NK-92 (cell line): ENCODE measurements at regions not wholly inside any gene's neighbourhood (a gene's known extent, or its start where the extent isn't known, plus 50 kb on each side); places are given as distances from the start of the nearest gene placed in this dataset.
"Not testable (repeated sequence)": the region's sequence is repeated elsewhere in the genome, so short reads cannot be mapped to it uniquely, and the experiment has no call there.

Experiments
- DNase-seq: peaks from one replicate; lab custom pipeline; 2025; ENCODE audit not compliant: unreplicated experiment; lab: John Stamatoyannopoulos, UW

DNA sequence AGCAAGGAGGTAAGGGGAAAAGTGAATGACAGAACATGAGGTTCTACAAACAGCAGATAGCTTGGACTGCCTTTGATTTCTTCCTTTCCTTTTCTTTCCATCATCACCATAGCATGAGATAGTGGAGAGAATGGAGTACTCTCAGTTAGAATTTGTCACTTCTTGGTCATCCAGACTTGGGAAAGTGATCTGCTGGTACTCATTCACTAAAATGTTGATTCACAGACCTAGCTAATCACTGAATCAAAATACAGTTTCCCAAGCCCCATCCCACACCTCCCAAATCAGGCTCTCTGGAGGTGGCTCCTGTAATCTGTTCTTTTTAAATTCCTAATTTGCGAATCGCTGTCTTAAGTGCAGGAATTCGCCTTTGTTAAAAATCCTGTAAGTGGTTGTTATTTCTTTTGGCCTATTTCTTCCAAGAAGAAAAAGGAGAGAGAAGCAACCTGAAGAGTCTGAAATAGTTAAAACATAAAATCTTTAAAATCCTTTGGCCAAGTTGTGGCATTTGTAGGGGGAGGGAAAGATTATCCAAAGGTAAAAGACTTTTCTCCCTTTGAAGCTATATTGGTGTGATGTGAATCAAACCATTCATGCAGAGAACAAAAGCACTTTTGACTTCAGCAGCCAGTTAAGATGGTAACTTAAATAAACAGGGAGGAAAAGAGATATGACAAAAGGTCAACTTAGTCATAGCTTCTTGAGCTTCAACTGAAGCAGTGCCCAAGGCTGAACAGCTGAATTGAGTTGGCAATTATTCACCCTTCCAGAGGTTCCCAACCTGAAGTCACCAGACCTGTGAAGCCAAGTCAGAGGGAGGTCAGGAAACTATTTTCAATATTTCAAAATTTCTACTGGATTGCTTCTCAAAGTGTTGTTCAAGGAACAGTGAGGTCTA lies 255.1 kb upstream of the KRR1 start:
- DNase-seq = no peak

- no peak for DNase-seq
Measured at GRCh38 chr12:75765170-75766059, 254.0 kb upstream of the KRR1 start.

DNA sequence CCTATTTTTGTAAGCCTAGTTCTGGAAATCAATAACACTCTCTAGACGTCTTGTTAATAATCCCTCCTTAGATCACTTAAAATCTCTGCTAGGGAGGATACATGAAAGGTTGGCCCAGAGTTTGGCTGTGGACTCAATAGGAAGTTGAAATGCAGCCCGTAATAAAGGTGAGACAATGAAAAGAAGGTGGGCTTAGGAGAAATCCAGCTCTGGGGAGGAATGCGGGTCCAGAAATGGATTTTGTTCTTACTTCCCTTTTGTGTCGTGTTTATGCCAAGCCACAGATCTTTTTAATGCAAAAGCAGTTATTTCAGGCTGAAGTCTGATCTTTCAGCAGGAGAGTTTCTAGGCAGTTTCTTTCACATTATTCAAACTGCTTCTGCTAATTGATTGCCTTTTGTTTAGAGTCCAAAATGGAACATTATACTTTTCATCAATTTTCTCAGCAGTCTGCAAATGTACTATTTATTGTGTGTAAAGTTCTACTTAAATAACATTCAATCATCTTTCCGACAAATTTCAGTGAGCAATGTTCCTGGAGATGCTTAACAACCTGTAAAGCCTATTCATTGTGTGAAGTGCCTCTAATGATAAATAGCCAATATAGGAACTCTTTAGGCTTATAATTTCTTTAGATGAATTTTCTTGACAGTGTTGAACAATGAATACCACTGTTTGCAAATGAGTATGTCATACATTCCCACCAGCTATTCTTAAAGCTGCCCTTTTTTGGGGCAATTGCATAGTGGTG lies 252.9 kb upstream of the KRR1 start:
- DNase-seq = no peak

DNA sequence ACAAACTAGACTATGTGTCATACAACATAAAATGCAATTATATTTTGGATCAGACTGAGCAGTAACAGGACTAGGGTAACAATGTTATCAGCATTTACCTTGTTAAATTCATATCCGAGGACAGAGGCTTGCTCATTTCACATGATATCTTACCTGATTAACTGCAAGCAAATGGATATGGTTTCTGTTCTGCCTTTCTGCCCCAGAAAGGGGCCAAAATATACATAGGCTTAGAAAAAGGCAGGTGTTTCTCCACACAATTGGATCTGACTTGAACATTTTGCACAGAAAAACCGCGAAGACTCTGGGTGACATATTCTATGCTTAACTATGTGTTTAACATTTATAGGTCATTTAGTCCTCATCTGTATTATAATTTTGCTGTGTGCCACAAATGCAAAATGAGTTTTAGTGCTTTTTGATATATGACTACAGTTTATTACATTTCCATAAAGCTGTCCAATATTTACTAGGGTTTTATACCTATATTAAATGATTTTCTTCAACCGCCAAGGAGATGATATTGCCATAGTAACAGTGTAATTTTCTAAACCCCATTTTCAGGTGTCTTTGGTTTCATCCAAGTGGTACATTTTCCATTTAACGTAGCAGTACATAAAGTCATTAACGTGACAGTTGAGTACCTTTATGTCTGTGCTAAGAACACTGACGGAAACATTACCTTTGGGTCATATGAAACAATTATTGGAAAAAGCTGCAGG lies 249.3 kb upstream of the KRR1 start:
- DNase-seq = no peak

DNA sequence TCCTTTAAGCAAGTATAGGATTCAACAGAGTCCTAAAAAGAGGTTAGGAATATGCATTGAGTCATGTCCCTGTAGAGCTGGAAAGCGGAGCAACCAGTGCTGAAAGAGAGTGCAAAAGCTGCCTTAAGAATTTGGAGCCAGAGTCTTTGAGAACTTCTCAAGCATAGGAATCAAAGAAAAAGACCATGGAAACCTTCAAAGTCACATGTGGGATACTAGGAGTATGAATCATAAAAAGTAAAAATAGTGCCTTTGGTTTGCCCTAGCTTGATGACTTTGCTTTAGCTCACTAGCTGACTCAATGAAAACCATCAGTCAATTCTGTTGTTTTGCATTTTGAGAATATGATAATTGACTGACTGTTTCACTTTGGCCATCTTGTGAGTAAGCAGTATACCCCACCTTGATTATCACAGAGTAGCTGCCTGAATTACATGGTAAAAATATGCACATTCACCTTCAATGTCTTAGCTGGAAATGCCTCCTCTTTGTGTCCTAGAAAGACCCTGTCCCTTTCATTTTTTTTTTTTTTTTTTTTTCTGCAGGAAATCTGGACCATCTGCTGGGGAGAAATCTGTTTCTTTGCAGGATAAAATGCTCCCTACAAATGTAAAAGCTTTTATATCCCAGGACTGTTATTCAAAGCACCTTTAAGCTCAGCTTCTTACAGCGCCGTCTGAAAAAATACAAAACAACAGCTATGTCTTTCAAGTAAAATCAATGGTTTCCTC lies 248.6 kb upstream of the KRR1 start:
- DNase-seq = no peak

- no peak for DNase-seq
Measured at GRCh38 chr12:75759196-75759595, 247.8 kb upstream of the KRR1 start.

DNA sequence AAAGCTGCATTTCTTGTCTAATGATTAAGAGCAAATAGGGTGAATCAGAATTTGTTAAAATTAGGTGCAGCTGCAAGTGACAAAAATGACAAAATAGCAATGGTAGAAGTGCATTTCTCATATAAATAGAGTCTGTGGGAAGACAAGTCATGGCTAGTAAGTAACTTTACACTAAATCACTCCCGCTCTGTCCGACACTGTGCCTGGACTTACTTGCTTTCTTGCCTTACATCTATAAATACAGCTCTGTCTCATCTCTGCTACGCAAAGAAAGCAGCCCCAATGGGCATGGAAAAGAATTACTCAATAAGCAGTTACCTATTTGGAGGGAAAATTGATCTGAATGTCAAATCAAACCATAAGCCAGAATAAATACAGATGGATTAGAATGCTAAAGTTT lies 245.4 kb upstream of the KRR1 start:
- DNase-seq = no peak

DNA sequence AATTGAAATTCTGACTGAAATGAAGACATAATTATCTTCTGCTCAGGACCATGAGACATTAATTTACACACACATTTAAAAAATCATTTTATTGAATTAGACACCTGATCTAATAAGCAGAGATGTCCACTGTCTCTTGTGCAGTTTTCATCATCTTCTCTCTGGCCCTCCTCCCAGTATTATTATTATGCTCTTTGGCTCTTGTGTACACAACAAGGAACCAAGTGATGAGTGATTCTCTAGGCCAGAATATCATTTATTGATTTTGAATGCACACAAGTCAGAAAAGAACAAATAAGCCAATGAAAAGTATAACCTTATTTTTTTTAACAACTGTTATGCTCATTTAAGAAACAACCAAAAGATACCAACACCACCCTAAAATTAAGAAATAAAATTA lies 244.7 kb upstream of the KRR1 start:
- no peak for DNase-seq

GRCh38 chr12:75754698-75755097 lies 243.3 kb upstream of the KRR1 start:
- peak; percentile 40 for DNase-seq

- DNase-seq = no peak
Measured at GRCh38 chr12:75754141-75754540, 242.7 kb upstream of the KRR1 start.

DNA sequence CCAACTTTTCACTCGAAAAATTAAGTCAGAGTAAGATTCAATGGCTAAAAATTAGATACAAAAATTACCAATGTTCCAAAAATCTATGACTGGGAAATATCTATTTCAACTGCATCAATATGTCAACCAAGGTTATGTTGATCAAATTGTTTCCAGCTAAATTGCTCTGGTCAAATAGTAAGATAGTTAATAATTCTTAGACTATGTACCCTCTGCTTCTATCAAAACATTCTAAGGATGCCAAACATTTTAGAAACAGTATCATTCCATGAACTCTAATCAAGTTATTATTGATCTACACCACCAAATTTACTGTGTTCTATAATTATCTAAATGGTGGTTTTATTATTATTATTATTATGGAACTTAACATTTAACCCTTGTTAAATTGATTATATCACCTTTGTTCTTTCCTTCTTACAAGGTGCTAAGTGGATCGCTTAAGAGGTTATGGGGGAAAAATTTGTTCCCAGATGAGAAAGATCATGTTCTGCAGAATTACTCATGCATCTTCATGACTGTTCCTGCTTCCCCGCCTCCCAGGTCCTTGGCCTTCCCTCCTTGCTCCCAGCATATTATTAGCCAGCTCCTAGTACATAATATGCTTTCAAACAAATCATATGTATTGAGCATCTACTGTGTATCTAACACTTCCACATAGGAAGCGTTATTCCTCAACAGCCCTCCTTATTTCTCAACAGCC lies 240.5 kb upstream of the KRR1 start:
- DNase-seq = no peak

GRCh38 chr12:75750716-75751306 lies 239.4 kb upstream of the KRR1 start:
- no peak for DNase-seq

DNA sequence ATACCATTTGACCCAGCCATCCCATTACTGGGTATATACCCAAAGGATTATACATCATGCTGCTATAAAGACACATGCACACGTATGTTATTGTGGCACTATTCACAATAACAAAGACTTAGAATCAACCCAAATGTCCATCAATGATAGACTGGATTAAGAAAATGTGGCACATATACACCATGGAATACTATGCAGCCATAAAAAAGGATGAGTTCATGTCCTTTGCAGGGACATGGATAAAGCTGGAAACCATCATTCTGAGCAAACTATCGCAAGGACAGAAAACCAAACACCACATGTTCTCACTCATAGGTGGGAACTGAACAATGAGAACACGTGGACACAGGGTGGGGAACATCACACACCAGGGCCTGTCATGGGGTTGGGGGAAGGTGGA lies 237.6 kb upstream of the KRR1 start:
- not testable (repeated sequence) for DNase-seq

- DNase-seq = no peak
Measured at GRCh38 chr12:75748136-75748535, 236.7 kb upstream of the KRR1 start.

- no peak for DNase-seq
Measured at GRCh38 chr12:75747572-75748021, 236.2 kb upstream of the KRR1 start.

DNA sequence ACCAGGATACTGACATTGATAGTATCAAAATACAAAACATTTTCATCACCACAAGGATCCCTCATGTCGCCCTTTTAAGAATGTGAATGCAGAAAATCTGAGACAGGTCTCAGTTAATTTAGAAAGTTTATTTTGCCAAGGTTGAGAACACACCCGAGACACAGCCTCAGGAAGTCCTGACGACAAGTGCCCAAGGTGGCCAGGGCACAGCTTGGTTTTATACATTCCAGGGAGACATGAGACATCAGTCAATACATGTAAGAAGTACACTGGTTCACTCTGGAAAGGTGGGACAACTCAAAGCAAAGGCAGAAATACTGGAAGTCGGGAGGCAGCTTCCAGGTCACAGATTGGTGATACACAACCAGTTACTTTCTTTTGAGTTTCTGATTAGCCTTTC lies 235.2 kb upstream of the KRR1 start:
- no peak for DNase-seq

DNA sequence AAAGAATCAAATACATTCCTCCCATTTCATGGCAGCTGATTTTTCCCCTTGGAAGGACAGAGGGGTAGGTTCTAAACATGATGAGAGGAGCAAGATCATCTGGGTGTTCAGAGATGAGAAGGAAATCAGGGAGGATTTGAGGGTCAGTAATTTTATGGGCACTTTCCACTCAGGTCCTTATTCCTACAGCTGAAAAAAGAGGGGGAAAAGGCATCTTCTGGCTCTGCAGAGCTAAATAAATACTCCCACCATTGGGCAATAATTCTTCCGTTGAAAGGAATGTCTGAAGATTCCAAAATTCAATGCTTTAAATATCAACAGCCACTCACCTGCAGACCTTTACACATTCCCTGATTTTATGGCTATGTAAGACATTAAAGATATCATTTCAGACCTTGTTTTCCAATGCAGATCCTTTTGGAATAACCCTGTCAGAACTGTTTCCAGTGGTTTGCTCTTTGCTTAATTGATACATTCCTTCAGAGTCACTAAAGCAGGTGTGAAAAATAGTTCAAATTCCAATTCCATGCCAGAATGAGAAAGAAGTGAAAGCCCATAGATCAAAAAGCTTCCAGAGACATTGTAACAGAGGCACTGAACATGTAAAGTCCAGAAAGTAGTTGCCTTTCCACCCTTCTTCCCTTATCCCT lies 233.3 kb upstream of the KRR1 start:
- DNase-seq = no peak

GRCh38 chr12:75742961-75743360 lies 231.6 kb upstream of the KRR1 start:
- no peak for DNase-seq
